PC-9 (cell line): ENCODE measurements at regions not wholly inside any gene's neighbourhood (a gene's known extent, or its start where the extent isn't known, plus 50 kb on each side); places are given as distances from the start of the nearest gene placed in this dataset.

Experiments
- BruUV-seq: library from RNA; stranded (reverse); fragments of 400-500 nt; replicated peaks from 2 replicates; lab custom pipeline; 2021; lab: Mats Ljungman, UMichigan
- CTCF ChIA-PET: fragments of 300-600 bp; sonication (Branson Sonifier 250); formaldehyde crosslinking; loops from one replicate; lab custom pipeline; 2022; ENCODE audit warnings: antibody characterized with exemption; lab: Charles Lee
- POLR2A ChIA-PET: fragments of 300-600 bp; sonication (Branson Sonifier 250); formaldehyde crosslinking; loops from one replicate; lab custom pipeline; 2022; ENCODE audit warnings: antibody characterized with exemption; ENCODE audit not compliant: unreplicated experiment; lab: Charles Lee
- DNase-seq, 2 experiments: peaks; one replicate each; pipeline versions ENCODE4 v3.0.0 to v3.0.0-alpha.2; 2015 to 2022; ENCODE audit warnings: mixed read lengths in 1 of 2
- H2AFZ ChIP-seq: fragments of 200-600 bp; sonication (generic); 2 replicates; pipeline ENCODE4 v1.8.1; 2017; ENCODE audit warnings: antibody characterized with exemption
- H3F3A ChIP-seq: fragments of 200-600 bp; sonication (generic); 2 replicates; pipeline ENCODE4 v1.8.1; 2017; ENCODE audit warnings: antibody characterized with exemption, mild to moderate bottlenecking, low read depth; ENCODE audit not compliant: insufficient read depth
- H3K27ac ChIP-seq: fragments of 200-600 bp; sonication (generic); 2 replicates; pipeline ENCODE4 v1.6.1; 2016; ENCODE audit warnings: mixed run types
- H3K27me3 ChIP-seq: fragments of 200-600 bp; sonication (generic); 2 replicates; pipeline ENCODE4 v1.6.1; 2016; ENCODE audit warnings: low read depth, mixed run types; ENCODE audit not compliant: insufficient read depth
- H3K36me3 ChIP-seq: fragments of 200-600 bp; sonication (generic); 2 replicates; pipeline ENCODE4 v1.6.1; 2016; ENCODE audit warnings: low read depth, mixed run types
- H3K4me1 ChIP-seq: fragments of 200-600 bp; sonication (generic); replicated peaks from 2 replicates; pipeline ENCODE4 v1.6.1; 2016; ENCODE audit warnings: mixed run types; ENCODE audit not compliant: insufficient read depth
- H3K4me2 ChIP-seq: fragments of 200-600 bp; sonication (generic); 2 replicates; pipeline ENCODE4 v1.6.1; 2017; ENCODE audit warnings: mixed run types
- H3K4me3 ChIP-seq: fragments of 200-600 bp; sonication (generic); 2 replicates; pipeline ENCODE4 v1.6.1; 2016; ENCODE audit warnings: mixed run types
- H3K79me2 ChIP-seq: fragments of 200-600 bp; sonication (generic); 2 replicates; pipeline ENCODE4 v1.6.1; 2017; ENCODE audit warnings: low read depth, mixed run types
- H3K9me2 ChIP-seq: fragments of 200-600 bp; sonication (generic); 2 replicates; pipeline ENCODE4 v1.8.1; 2017; ENCODE audit warnings: mild to moderate bottlenecking; ENCODE audit not compliant: insufficient read depth
- H3K9me3 ChIP-seq: fragments of 200-600 bp; sonication (generic); 2 replicates; pipeline ENCODE4 v1.8.1; 2016; ENCODE audit warnings: low read depth; ENCODE audit not compliant: insufficient read depth
- H4K20me1 ChIP-seq: fragments of 200-600 bp; sonication (generic); 2 replicates; pipeline ENCODE4 v1.8.1; 2017; ENCODE audit not compliant: insufficient read depth
- EZH2 ChIP-seq: fragments of 200-600 bp; sonication (generic); IDR thresholded peaks from 2 replicates; pipeline ENCODE4 v1.8.0; 2017; ENCODE audit warnings: antibody characterized with exemption, low read depth
- intact Hi-C: fragments of 100-400 bp; cut with micrococcal nuclease; formaldehyde crosslinking; loops from one replicate; pipeline ENCODE4 v1.10.0; 2022; ENCODE audit not compliant: unreplicated experiment
- TF ChIP-seq, protein P1 (sequence below): fragments of 200-600 bp; sonication (generic); conservative IDR thresholded peaks from 2 replicates; pipeline ENCODE4 v1.6.1; 2017; ENCODE audit warnings: mixed run types, antibody characterized with exemption, mild to moderate bottlenecking, moderate library complexity

DNA sequence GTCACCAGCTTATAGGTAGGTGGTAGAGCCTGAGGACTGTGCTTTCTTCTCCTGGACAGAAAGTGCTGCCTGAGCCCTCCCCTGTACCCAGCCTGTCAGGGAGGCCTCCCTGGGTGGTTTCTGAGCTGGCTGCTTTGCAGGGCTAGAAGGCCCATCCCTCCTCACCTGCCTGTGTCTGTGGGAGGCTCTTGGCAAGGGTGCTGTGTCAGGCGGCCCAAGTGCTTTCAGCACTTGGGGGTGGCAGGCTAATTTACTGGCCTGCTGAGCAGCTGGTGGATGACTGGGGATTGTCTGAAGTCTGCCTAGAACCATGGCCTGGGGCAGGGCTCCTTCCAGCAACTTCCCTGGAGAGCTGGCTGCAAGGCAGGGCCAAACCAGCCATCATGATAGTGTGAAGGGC lies 139.0 kb upstream of the NAV2 start:
- Histone ChIP-seq H3K27me3 (no peaks in the 10 kb centered on the region), H3K4me1 (no peaks in the 10 kb centered on the region), H3K79me2 (no peaks in the 10 kb centered on the region), H3K27ac (no peak overlapping the region), H3K4me2 (no peak overlapping the region), H2AFZ (no peak overlapping the region), H4K20me1 (no peaks in the 10 kb centered on the region), H3K9me2 (no peaks in the 10 kb centered on the region), H3K4me3 (no peak overlapping the region), H3F3A (no peaks in the 10 kb centered on the region), H3K36me3 (no peaks in the 10 kb centered on the region), H3K9me3 (no peaks in the 10 kb centered on the region)
- TF ChIP-seq, protein P1, sequence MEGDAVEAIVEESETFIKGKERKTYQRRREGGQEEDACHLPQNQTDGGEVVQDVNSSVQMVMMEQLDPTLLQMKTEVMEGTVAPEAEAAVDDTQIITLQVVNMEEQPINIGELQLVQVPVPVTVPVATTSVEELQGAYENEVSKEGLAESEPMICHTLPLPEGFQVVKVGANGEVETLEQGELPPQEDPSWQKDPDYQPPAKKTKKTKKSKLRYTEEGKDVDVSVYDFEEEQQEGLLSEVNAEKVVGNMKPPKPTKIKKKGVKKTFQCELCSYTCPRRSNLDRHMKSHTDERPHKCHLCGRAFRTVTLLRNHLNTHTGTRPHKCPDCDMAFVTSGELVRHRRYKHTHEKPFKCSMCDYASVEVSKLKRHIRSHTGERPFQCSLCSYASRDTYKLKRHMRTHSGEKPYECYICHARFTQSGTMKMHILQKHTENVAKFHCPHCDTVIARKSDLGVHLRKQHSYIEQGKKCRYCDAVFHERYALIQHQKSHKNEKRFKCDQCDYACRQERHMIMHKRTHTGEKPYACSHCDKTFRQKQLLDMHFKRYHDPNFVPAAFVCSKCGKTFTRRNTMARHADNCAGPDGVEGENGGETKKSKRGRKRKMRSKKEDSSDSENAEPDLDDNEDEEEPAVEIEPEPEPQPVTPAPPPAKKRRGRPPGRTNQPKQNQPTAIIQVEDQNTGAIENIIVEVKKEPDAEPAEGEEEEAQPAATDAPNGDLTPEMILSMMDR, result no peak
- TF ChIP-seq EZH2, result no peak
- ChIA-PET CTCF (no interaction called here), POLR2A (no interaction called here)
- intact Hi-C loops, result no loop called here
- no TSS peak for BruUV-seq
- DNase-seq, result no peak

DNA sequence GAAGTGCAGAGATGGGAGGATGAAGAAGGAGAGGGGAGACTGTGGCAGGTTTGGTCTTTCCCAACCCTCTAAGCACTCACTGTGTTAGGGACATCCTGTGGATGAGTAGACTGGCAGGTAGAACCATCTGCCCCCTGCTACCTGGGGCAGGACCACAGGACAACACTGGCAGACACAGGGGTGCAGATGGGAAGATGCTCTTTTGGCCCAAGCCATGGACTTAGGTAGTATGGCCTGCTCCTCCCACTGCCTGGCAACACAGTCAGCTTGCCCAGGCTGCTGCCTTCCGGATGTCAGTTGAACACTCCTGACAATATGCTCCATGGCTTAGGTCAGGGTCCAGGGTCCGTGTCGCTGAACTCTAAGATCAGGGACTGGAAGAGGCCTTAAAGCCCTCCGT lies 140.7 kb upstream of the NAV2 start:
- H3K9me2 ChIP-seq, result no peaks in the 10 kb centered on the region
- POLR2A ChIA-PET, result interaction anchor here (0.7 kb wide), 1 partner anchor 26 kb away, joined by 12 read pairs; no protein-coding TSS in a partner anchor
- no peak overlapping the region for H3K4me2 ChIP-seq
- H3K9me3 ChIP-seq, result no peaks in the 10 kb centered on the region
- H3F3A ChIP-seq, result no peaks in the 10 kb centered on the region
- CTCF ChIA-PET, result interaction anchor here (0.9 kb wide), 1 partner anchor 171 kb away, joined by 6 read pairs; no protein-coding TSS in a partner anchor
- no peak overlapping the region for H3K27ac ChIP-seq
- H4K20me1 ChIP-seq, result no peaks in the 10 kb centered on the region
- BruUV-seq, result no TSS peak
- no peaks in the 10 kb centered on the region for H3K4me1 ChIP-seq
- intact Hi-C loops, result no loop called here
- TF ChIP-seq, protein P1, result no peak
- no peaks in the 10 kb centered on the region for H3K79me2 ChIP-seq
- no peak overlapping the region for H3K4me3 ChIP-seq
- no peaks in the 10 kb centered on the region for H3K36me3 ChIP-seq
- H3K27me3 ChIP-seq, result no peaks in the 10 kb centered on the region
- H2AFZ ChIP-seq, result no peak overlapping the region
- no peak for DNase-seq

DNA sequence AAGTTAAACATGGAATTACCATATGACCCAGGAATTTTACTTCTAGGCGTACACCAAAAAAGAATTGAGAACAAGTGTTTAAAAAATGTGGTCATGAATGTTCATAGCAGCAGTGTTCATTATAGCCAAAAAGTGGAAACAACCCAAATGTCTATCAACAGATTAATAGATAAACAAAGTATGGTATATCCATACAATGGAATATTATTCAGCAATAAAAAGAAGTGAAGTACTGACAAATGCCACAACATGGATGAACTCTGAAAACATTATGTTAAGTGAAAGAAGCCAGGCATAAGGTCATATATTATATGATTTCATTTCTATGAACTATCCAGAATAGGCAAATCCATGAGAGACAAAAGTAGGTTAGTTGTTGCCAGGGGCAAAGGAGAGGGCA lies 141.7 kb upstream of the NAV2 start:
- Histone ChIP-seq H3K9me2 (no peaks in the 10 kb centered on the region), H3K4me3 (no peak overlapping the region), H3K4me2 (no peak overlapping the region), H3K9me3 (no peaks in the 10 kb centered on the region), H3K4me1 (no peaks in the 10 kb centered on the region), H4K20me1 (no peaks in the 10 kb centered on the region), H3K36me3 (no peaks in the 10 kb centered on the region), H3K27ac (no peak overlapping the region), H3F3A (no peaks in the 10 kb centered on the region), H3K79me2 (no peaks in the 10 kb centered on the region), H2AFZ (no peak overlapping the region), H3K27me3 (no peaks in the 10 kb centered on the region)
- DNase-seq, result no peak
- intact Hi-C loops, result no loop called here
- TF ChIP-seq, protein P1, result no peak
- no peak for TF ChIP-seq EZH2
- BruUV-seq, result no TSS peak
- ChIA-PET CTCF (no interaction called here), POLR2A (no interaction called here)
